Activated gamma-delta T cell treated with anti-CD3 and anti-CD28 coated beads, Interleukin-2, amount 50 U/mL, for 16 hours (primary cell): ENCODE measurements at regions not wholly inside any gene's neighbourhood (a gene's known extent, or its start where the extent isn't known, plus 50 kb on each side); places are given as distances from the start of the nearest gene placed in this dataset.
"Not testable (repeated sequence)": the region's sequence is repeated elsewhere in the genome, so short reads cannot be mapped to it uniquely, and the experiment has no call there.

Source experiments
- DNase-seq: peaks from one replicate; pipeline ENCODE4 v3.0.0-alpha.2; 2020; ENCODE audit warnings: low read depth

DNA sequence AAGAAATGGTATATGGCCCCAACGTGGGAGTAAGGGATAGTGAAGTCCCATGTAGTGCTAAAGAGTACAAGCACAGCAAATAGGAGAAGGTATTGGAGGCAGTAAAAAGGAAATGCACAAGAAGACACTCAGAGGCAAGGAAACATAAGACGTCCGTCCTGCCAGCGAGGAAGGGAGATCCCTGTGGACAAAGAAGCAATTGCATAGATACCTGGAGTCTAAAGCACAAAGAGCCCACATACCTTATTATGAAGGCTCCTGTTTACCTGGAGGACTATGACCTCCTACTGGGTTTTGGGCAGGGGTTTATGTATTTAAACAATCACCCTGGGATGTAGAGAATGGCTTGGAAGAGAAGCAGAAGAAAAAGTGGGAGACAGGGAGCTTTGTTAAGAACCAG is 341.2 kb upstream of the DCN start:
- no peak for DNase-seq

DNA sequence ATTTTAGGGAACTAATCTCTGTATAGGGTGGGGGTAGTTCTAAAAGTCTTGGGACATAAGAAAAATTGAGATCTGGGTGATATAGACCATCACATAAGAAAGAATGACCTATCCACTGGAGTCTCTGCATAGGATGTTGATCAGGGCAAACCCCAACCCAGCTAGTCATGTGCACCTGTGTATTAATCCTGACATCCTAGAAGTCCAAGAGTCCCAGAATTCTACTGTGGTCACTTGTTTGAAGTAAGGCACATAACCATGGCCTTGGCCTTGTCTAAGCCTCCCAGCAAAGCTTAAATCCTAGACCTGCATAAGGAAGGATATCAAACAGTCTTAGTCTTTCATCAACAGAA is 334.1 kb upstream of the DCN start:
- DNase-seq: no peak

DNA sequence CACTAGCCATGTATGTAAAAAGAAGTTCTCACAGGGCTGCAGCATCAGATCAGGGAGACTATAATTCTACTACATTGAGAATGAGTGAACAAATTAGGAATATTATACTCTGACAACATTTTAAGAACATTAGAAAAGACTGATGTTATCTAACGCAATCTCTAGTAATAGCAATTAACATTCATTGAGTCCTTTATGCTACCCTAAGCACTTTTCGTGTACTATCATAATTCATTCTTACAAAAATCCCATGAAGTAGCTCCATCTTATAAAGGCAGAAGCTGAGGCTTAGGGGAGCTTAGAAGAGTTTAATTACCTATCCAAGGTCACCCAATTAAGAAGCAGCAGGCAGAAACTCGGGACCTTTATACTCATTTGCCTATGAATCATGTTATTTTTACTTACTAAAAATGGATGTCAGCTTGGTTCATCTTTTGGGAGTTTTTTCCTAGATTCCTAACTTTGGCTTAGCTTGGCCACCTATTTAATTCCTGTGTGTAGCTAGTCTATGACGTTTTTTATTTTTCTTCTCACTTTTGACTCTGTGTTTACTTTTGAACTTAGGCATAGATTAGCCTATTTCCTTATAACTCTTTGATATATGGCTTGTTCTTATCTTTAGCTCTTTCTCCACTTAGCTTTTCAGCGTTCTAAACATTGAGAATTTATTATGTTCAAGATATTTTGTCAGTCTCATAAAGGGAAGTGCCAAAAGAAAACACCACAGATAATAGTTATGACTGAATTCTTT is 333.5 kb upstream of the DCN start:
- DNase-seq: no peak

DNA sequence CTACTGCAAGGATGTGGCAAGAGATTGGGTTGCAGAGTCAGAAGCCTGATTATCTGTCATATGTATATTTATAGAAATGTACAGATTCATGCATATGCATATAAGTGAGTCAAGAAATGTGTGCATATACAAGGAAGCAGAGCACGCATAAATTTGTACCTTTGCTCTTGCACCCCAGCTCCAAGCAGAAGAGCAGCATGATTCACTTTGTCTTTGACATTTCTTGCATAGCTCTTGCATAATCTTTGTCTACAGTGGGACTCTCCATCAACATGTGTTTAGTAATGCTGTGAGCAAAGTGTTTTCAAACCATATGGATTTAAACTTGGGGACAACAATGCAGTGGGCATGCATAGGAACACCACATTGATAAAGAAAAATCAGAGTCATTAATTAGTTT is 330.7 kb upstream of the DCN start:
- no peak for DNase-seq

DNA sequence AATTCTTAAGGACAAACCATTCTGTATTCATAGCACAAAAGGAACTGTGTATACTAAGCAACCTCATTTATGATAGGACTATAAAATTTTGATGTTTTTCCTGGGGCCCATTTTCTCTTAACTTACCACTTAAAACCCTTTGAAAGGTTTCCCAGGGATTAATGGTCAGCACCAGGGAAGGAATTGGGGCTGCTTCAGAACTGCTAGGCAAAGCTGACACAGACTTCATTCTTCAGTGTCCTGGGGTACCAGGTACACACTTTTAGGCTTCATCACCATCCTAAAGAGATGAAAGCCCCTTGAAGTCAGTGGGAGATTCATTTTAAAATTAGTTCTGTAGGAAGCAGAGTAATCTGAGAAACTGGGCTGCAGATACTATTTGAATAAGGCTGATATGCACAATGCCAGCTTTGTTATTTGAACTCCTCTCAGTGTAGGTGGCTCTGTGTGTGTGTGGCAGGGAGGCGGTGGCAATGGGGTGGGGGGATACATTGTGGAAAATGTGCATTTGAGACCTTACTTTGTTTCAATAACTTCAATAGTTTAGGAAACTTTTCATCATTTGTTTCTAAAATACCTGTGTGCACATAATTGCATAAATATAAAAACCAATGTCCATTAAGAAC is 329.3 kb upstream of the DCN start:
- no peak for DNase-seq

DNA sequence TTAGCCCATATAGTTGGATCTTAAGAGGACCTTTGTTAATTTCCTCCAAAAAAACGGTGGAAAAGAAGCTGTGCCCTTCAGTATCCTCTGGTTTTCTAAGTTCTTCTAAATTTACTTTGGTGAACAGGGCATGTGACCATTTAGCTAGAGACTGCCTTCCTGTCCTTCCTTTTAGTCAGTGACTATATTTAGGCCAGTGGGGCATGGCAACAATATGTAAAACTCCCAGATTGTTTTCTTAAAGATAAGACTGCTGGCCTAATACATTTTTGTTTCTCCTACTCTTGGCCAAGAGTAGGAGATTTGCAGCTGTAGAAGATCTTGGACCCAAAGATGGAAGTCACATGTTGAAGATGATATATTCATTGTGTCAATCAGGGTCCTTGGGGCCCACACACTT is 325.1 kb upstream of the DCN start:
- DNase-seq: no peak

DNA sequence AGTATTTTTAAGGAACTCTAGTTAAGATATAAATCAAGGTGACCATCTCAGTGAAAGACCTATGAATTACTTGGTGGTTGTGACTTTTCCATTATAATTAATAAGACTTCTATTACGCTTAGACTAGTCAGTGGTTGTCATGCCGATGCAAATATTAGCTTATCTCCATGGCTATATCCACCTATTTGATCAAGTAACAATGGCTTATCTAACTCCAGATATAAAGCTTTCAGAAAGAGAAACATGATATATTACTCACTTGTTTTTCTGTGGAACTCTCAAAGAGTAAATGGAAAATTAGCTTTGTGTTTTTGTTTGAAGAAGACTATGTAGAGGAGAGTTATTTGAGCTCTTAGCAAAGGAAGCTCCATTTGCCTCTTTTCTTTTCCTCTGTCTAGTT is 323.8 kb upstream of the DCN start:
- no peak for DNase-seq

DNA sequence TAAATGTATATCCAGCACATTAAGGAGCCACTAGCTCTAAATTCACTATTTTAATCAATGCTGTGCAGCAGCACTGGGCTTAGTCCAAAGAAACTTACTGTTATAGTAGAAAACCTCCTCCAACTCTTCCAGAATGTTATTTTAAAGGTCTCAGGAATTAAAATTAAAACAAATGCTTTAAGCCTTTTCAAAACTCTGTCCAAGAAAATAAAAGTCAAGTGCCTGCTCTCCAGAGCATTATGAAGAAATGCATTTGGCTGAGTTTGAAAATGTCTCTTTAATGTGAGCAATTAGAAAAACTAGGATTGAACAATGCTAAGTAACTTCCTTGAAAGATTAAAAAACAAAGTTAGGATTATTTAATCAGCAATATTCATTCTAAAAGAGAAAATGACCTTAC is 322.4 kb upstream of the DCN start:
- DNase-seq: no peak

DNA sequence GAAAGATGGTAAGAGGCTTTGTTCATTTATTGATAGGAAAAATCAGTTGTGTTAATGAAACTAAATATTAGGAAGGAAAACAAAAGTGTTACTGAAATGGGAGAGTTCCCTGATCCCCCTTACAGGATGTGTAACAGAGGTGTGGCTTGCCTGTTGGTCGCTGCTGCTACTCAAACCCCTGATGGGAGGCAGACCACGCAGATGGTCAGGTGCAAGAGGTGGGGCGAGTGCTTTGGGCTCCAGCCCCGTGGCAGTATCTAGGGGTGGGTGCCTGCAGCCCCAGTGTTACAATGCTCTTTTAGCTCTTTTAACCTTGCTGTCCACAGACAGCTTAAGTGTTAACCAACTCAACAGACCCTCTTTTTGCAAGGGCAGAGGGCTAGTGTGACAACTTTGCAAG is 319.6 kb upstream of the DCN start:
- DNase-seq: no peak

DNA sequence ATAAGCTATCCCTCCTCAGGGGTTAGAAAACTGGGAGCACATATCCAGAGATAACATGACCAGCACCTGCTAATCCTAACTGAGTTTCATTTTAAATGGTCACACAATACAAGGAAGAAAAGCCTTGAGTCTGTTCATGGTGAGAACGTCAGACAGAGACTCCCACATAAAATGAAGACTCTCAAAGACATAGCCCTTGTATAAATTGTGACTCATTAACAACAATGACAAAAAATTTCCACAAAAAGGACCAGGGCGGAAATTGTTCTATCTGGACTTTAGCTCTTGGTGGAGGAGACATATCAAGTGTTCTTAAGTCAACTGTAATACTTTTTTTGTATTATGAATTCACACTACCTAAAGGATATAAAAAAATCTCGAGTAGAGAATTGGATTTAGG is 313.7 kb upstream of the DCN start:
- DNase-seq: no peak

DNA sequence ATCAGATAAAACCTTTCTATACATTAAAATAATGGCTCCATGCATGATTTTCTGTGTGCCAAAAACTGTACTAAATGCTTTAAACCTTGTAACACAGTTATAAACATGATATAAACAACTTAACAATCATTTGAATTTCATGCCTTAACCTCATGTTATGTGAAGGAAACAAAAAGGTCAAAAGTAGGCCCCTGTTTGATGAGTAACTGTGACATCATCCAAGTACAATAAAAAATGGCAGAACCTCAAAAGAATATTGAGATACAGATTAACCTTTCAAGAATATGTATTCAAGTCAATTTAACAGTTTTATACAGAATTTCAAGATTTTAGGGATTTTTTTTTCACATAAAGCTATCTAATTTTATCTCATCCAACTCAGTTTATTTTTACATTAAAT is 310.7 kb upstream of the DCN start:
- DNase-seq: no peak

DNA sequence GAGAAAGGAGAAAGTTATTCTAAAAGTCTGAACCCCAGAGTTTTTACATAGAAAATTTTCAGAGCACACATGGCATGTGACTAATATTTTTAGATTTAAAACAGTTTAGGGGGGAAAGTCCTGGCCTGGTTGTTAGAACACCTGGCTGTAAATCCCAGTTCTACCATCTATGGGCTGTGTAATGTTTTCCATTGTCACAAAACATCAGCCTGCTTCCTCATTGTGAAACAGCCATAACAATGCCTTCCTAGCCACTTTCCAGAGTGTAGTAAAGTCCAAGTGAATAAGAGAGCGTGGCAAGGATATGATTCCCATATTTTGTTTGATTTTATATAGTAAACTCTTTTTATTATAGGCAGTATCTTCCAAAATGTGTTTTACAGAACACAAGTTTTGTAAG is 310.0 kb upstream of the DCN start:
- no peak for DNase-seq

DNA sequence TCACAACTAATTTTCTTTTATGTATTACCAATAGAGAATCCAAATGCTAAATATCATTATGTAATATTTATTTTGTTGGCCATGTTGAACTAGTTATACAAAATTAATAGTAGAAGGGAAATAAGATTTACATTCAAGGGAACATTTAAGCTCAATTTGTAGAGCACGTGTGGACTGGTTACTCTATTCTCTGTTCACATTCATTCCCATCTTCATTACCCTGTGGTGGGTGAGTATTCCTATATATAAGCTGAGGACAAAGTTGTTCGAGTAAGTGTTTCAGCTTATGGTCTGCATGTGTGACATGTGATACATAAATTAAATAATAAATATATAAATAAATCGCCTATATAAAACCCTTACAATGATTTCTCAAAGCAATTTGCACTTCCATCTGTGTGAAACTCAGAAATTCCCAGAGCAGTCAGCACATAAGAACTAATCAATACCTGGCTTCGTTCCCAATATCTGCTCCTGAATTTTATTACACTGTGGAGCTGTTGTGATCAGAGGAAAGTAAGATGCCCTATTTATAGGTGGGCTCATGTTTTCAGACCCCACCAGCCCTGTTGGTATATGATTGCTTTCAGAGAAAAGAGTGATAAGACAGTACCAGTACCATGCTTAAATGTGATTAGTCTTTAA is 308.2 kb upstream of the DCN start:
- DNase-seq: no peak

DNA sequence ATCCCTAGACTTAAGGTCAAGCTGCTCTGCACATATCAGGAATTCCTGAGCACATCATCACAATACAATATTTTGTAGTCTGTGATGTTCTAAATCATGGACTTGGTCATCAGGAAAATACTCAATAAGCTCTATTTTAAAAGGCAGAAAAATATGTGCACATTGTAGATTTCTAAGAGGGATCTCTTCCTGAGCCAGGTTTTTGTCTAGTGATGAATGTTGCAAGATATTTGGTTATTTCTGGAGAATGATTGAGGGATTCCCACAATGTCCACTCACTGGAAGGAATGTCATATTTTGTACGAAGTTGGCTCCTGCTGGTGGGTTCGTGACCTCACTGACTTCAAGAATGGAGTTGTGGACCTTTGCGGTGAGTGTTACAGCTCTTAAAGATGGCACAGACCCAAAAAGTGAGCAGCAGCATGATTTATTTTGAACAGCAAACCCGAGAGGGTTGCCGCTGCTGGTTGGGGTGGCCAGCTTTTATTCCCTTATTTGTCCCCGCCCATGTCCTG is 300.9 kb upstream of the DCN start:
- DNase-seq: no peak

DNA sequence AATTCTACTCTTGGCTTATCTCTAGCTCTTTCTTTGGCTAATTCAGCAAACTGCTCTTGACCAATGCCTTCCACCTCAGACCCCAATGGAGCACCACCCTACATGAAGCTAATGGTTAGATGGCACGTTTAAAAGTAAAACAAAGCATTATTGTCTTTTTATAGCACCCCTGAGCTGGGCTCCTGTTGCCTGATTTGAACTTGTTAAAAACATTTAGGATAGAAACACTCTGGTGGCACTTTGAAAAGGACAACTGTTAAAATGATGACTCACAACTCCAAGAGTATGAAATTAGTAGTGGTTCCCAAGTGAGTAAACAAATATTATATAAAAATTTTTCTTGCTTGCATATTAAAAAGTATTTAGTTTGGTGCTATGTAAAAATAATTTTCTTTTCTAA is 299.6 kb upstream of the DCN start:
- DNase-seq: no peak

DNA sequence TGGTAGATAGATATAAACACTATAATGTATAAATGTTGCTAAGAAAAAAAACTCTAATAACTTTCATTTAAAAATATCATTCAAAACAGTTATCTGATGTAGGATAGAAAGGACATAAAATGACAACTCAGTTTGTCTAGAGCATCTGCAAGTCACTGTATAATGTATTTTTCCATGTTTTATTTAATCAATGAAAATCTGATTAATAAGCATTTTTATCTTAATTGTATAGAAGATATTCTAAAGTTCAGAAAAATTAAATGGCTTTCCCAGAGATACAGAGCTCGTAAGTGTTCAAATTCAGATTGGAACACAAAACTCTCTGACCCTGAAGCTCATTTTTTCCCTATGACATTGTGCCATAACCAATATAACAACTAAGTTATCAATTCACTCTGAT is 295.9 kb upstream of the DCN start:
- DNase-seq: no peak

DNA sequence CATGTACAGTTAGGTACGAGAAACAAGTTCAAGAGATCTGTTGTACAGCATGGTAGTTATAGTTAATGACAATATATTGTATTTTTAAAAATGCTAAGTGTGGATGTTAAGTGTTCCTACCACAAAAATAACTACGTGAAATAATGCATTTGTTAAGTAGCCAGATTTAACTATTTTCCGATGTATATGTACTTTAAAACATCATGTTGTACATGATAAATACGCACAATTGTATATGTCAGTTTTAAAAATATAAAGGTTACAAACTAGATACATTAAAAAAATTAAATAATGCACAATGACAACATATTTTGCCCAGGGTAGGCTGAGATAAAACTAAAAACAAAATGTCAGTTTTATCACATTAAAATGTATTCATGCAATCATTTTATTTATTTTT is 285.1 kb upstream of the DCN start:
- no peak for DNase-seq

DNA sequence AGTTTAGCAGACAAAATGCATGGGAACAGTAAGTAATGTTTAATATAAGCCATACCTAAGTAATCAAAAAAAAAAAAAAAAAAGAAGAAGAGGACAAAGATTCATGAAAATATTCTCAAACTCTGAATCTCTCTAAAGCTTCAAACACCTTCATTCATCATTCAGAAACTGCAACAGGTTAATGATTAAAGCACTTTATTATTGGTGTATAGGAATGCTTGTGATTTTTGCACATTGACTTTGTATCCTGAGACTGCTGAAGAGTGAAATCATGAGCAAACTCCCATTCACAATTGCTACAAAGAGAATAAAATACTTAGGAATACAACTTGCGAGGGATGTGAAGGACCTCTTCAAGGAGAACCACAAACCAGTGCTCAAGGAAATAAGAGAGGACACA is 278.4 kb upstream of the DCN start:
- DNase-seq: no peak

DNA sequence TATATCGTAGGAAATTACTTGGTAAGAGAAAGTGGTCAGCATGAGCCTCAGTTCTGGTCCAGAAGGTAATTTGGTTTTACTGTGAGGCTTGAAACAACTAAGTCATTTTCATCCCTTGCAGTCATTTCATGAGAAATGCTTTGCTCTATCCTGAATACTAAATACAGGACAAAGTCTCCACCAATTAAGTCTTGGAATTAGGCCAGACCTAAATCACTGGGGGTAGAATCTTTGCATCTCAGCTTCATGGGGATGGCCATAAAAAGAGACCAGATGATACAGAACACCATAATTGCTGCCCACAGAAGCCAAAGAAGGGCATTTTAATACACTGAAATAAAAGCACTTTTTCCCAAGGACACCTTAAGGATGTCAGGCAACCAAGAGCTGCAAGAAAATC is 277.9 kb upstream of the DCN start:
- DNase-seq: no peak

DNA sequence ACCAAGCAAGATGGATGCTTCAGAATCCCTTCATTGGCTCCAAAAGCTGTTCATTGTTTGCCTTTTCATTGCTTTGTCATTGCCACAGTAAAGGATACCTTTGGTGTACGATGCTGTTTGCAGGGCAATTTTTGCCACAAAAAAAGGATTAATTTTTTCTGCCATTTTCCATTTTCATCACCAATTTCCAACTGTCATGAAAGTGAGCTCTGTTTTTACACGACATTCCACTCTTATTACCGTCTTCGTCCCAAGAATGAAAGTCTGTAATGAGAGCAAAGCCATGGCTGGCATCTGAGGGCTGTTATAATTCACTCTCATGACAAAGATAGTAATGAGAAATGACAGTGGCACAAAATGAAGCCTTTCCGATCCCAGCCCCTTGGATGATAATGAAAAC is 272.7 kb upstream of the DCN start:
- no peak for DNase-seq

DNA sequence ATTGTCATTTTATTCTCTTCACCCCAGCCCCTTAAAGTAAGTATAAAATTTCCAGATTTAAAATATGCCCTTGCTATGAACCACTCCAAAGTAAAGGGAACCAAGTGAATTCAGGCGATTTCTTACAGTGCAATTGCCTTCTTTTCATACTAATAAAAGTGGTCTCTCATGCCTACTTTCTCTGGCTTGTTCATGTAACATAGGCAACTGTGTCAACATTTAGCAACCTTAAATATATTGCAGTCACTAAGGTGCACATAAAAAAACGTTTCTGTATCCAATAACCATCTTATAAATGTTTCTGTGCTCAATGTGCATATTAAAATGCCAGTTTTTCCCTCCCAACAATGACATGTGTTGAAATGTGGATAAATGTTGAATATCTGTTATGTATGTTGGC is 271.6 kb upstream of the DCN start:
- DNase-seq: no peak

DNA sequence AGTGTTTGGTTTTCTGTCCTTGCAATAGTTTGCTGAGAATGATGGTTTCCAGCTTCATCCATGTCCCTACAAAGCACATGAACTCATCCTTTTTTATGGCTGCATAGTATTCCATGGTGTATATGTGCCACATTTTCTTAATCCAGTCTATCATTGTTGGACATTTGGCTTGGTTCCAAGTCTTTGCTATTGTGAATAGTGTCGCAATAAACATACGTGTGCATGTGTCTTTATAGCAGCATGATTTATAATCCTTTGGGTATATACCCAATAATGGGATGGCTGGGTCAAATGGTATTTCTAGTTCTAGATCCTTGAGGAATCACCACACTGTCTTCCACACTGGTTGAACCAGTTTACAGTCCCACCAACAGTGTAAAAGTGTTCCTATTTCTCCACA is 269.8 kb upstream of the DCN start:
- not testable (repeated sequence) for DNase-seq
